Superior temporal gyrus (tissue), 1 donor: ENCODE measurements at regions not wholly inside any gene's neighbourhood (a gene's known extent, or its start where the extent isn't known, plus 50 kb on each side); places are given as distances from the start of the nearest gene placed in this dataset.

Experiments used
- DNase-seq: peaks from one replicate; pipeline ENCODE4 v3.0.0-alpha.2; 2016; ENCODE audit errors: extremely low spot score

- no peak for DNase-seq
Observed at GRCh38 chr17:15112846-15113617, 152.1 kb downstream of the PMP22 start.

- DNase-seq: no peak
Observed at GRCh38 chr17:15109608-15110007, 155.5 kb downstream of the PMP22 start.

GRCh38 chr17:15108992-15109391 is 156.1 kb downstream of the PMP22 start:
- DNase-seq: no peak

GRCh38 chr17:15106540-15106939 is 158.6 kb downstream of the PMP22 start:
- DNase-seq: no peak

- no peak for DNase-seq
Observed at GRCh38 chr17:15103785-15104184, 161.3 kb downstream of the PMP22 start.

GRCh38 chr17:15101175-15101574 is 164.0 kb downstream of the PMP22 start:
- no peak for DNase-seq

- no peak for DNase-seq
Observed at GRCh38 chr17:15096511-15096910, 168.6 kb downstream of the PMP22 start.

- DNase-seq: no peak
Observed at GRCh38 chr17:15095935-15096334, 169.2 kb downstream of the PMP22 start.

- DNase-seq: no peak
Observed at GRCh38 chr17:15092762-15093161, 172.4 kb downstream of the PMP22 start.

GRCh38 chr17:15092261-15092660 is 172.9 kb downstream of the PMP22 start:
- DNase-seq: no peak

GRCh38 chr17:15091825-15092224 is 173.3 kb downstream of the PMP22 start:
- DNase-seq: no peak

- DNase-seq: no peak
Observed at GRCh38 chr17:15090533-15090932, 174.6 kb downstream of the PMP22 start.

GRCh38 chr17:15087946-15088345 is 177.2 kb downstream of the PMP22 start:
- DNase-seq: no peak

GRCh38 chr17:15086776-15087295 is 178.3 kb downstream of the PMP22 start:
- DNase-seq: no peak

- DNase-seq: no peak
Observed at GRCh38 chr17:15085890-15086677, 179.0 kb downstream of the PMP22 start.

- DNase-seq: no peak
Observed at GRCh38 chr17:15083225-15083624, 181.9 kb downstream of the PMP22 start.

GRCh38 chr17:15081008-15081407 is 184.1 kb downstream of the PMP22 start:
- no peak for DNase-seq

- no peak for DNase-seq
Observed at GRCh38 chr17:15078570-15078969, 186.6 kb downstream of the PMP22 start.

GRCh38 chr17:15076991-15077663 is 188.0 kb downstream of the PMP22 start:
- no peak for DNase-seq

- DNase-seq: no peak
Observed at GRCh38 chr17:15051933-15052332, 213.2 kb downstream of the PMP22 start.

- no peak for DNase-seq
Observed at GRCh38 chr17:15049795-15050160, 215.3 kb downstream of the PMP22 start.
